HEK293T (cell line): ENCODE measurements at regions not wholly inside any gene's neighbourhood (a gene's known extent, or its start where the extent isn't known, plus 50 kb on each side); places are given as distances from the start of the nearest gene placed in this dataset.

Source experiments
- ARNT ChIP-seq: fragments of 450-650 bp; IDR thresholded peaks from 2 replicates; pipeline ENCODE4 v1.6.1; 2017; ENCODE audit warnings: mild to moderate bottlenecking
- BHLHE40 ChIP-seq: fragments of 450-650 bp; IDR thresholded peaks from 2 replicates; pipeline ENCODE4 v1.6.1; 2016; ENCODE audit warnings: mild to moderate bottlenecking, moderate library complexity, borderline replicate concordance
- CTBP1 ChIP-seq: fragments of 450-650 bp; IDR thresholded peaks from 2 replicates; pipeline ENCODE4 v1.6.1; 2016; ENCODE audit warnings: borderline replicate concordance
- ELF4 ChIP-seq: fragments of 450-650 bp; IDR thresholded peaks from 2 replicates; pipeline ENCODE4 v1.6.1; 2017; ENCODE audit warnings: antibody characterized with exemption
- FOXA1 ChIP-seq: fragments of 450-650 bp; IDR thresholded peaks from 2 replicates; pipeline ENCODE4 v1.6.1; 2016; ENCODE audit warnings: mild to moderate bottlenecking
- FOXK2 ChIP-seq: fragments of 450-650 bp; IDR thresholded peaks from 2 replicates; pipeline ENCODE4 v1.6.1; 2016; ENCODE audit warnings: mild to moderate bottlenecking
- FOXM1 ChIP-seq: fragments of 450-650 bp; IDR thresholded peaks from 2 replicates; pipeline ENCODE4 v1.6.1; 2017; ENCODE audit warnings: mild to moderate bottlenecking, borderline replicate concordance
- HDGF ChIP-seq: fragments of 450-650 bp; IDR thresholded peaks from 2 replicates; pipeline ENCODE4 v1.6.1; 2017; ENCODE audit warnings: antibody characterized with exemption, borderline replicate concordance
- L3MBTL2 ChIP-seq: fragments of 450-650 bp; conservative IDR thresholded peaks from 2 replicates; pipeline ENCODE4 v1.6.1; 2016; ENCODE audit warnings: mild to moderate bottlenecking
- SP1 ChIP-seq: fragments of 450-650 bp; IDR thresholded peaks from 2 replicates; pipeline ENCODE4 v1.6.1; 2017
- SUZ12 ChIP-seq: fragments of 450-650 bp; IDR thresholded peaks from 2 replicates; pipeline ENCODE4 v1.6.1; 2016; ENCODE audit warnings: mild to moderate bottlenecking

DNA sequence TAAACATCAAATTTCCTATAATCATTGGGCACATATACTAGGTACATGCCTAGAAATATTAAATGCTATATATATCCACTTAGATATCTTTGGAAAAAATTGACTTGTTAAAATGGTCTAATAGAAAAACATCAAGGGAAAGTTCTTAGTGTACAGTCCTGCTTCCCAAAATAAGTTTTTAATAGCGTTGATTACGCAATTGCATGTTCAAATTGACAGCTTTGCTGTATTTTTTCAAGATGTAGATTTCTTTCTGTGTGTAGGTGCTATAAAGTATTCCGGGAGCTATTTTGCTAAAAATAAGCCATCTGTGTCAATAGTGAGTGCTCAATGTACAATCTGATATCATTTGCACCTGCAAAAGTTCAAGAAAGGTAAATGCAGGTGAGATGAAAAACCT, 463.9 kb upstream of the ATP2B1 start:
- TF ChIP-seq BHLHE40 (no peak), FOXA1 (no peak), SP1 (no peak), L3MBTL2 (no peak), ARNT (no peak), FOXM1 (no peak), SUZ12 (no peak), FOXK2 (no peak), CTBP1 (no peak), HDGF (no peak), ELF4 (no peak)
